COLO829 (cell line): ENCODE measurements at regions not wholly inside any gene's neighbourhood (a gene's known extent, or its start where the extent isn't known, plus 50 kb on each side); places are given as distances from the start of the nearest gene placed in this dataset.

ENCODE experiments used
- DNase-seq: peaks from one replicate; pipeline ENCODE4 v3.0.0; 2012; ENCODE audit warnings: low spot score

GRCh38 chr20:19807946-19808330, 49.9 kb downstream of the RIN2 start:
- DNase-seq = no peak

DNA sequence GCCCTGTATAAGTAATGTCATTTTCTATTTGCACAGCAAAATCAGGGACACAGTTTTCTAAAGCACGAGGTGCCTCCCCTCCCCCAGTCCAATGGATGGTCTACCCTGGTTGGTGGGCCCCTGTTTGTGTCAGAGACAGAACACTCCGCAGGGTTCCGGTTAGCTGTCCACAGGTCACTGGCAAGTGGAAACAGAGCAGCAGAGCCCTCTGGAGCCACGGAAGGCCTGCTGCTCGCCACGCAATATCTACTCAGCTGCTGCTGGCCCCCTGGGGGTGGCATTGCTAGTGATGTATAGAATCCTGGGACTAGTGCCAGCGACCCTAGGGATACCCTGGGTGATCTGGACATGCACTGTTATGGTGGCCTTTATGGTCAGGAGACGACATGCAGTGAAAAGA, 50.4 kb downstream of the RIN2 start:
- no peak for DNase-seq

DNA sequence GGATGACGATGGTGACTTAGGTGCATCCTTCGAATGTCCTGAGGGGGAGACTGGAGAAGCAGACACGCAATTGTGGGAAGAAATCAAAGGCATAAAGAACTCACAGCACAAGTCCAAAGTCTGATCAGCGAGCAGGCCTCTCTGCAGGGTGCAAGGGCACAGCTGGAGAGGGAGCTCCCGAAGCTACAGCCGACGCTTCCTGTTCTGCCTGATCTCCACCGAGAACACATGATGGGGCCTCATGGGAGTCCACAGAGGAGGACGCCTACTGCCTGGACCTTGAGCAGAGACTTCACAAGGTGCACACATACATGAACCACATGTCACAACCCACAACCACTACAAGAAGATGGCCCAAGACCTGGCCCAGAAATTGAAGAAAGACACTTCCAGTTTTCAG, 51.4 kb downstream of the RIN2 start:
- DNase-seq = no peak

- no peak for DNase-seq
Observed at GRCh38 chr20:19811231-19811630, 53.2 kb downstream of the RIN2 start.

- no peak for DNase-seq
Observed at GRCh38 chr20:19812056-19812455, 54.0 kb downstream of the RIN2 start.

- DNase-seq = no peak
Observed at GRCh38 chr20:19812696-19813095, 54.6 kb downstream of the RIN2 start.

- no peak for DNase-seq
Observed at GRCh38 chr20:19813846-19814640, 56.0 kb downstream of the RIN2 start.

DNA sequence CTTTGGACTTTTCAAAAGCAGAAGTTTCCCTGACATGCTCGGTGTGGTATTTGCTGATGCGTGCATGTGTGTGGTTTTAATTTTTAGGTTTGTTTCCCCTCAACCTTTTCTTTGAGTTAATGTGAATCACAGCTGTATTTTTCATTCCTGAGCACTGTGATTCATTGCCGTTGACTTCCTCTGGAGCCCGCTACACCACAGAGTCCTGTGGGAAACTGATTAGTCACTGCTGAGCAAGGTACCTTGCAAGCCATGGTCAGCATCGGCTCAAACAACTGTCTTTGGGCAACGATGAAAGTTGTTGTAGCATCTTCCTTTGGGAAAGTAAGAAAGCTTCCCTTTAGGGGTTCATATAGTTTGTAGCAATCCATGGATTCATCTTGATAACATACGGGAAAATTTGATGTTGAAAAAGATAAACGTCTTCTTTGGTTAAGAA, 57.5 kb downstream of the RIN2 start:
- peak; percentile 85 for DNase-seq

GRCh38 chr20:19816386-19816785, 58.3 kb downstream of the RIN2 start:
- no peak for DNase-seq

GRCh38 chr20:19817017-19817416, 59.0 kb downstream of the RIN2 start:
- no peak for DNase-seq

GRCh38 chr20:19819149-19819548, 61.1 kb downstream of the RIN2 start:
- no peak for DNase-seq

DNA sequence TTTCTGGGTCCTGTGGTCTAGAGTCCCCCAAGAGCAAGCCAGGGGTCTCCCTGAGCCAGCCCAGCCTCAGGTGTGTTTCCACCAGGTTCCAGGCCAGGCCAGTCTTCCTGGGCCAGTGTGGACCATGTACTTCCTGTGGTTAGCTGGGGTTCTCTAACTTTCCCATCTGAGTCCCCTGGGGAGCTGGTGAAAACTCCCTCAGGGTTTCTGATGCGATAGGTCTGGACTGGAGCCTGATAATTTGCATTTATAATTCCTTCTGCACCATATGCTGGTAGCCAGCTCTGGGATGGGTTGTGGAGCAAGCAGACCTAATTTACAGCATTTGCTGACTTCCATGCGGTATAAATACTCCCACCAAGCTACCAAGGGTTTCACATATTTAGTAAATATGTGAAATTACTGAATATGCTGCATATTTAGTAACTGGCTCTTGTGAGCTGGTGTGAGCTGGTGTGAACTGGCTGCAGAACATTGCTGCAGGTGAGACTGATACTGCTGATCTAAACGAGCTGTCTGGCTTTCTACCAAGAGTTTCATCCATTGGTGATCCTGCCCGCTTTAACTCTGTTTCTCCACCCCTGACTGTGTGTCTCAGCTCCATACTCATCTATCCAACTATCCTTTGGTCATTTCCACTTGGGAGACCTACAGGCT, 62.6 kb downstream of the RIN2 start:
- DNase-seq = no peak

- no peak for DNase-seq
Observed at GRCh38 chr20:19821606-19822005, 63.5 kb downstream of the RIN2 start.

DNA sequence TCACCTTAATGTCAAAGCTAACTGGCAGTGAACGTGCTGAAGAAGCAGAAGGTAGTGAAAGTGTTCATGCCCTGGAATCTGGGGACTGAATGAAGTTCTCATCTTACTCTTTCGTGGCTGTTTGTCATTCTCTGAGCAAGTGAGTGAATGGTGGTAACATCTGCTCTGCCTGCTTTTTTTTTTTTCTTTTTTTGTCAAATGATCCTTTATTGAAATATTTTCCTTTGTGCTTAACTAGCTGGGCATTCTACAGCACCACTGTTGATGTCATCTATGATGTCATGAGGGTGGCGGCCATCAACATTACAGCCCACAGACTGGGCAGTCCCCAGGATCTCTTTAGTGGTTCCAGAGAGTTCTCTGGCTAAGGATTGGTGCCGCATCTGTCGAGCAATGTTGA, 65.2 kb downstream of the RIN2 start:
- no peak for DNase-seq

DNA sequence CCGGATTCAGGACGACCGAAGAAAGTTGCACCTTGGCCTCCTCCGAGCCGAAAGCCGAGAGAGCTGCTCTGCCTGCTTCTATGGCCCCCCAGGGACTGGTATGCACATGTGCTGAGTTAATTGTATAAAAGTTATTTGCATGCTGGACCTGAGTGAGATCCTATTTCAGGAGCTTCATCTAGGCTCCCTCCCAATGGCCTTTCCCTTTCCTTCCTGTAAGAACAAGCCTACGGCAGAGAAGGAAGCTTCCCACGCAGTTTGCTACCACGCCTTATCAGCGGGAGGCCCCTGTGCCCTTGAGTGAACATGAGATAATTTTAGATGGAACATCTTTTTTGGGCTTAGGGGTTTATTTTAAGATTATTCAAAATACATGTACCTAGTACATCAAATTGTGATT, 65.9 kb downstream of the RIN2 start:
- DNase-seq = no peak

DNA sequence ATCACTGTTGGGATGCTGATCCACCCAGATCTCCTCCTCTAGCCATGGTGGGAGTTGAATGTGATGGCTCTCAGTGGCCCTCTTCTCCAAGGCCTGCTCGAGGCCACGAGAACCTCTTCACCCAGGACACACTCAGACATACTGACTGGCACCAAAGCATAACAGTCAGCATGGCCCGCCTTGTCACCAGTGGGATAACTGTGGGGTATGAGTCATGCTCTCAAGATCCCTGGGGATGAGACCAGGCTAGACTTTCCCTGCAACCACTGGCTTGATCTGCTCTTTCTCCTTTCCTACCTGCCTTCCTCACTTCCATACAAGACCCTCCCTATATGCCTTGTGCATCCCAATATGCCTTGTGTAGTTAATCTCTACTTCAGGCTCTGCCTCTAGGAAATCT, 66.8 kb downstream of the RIN2 start:
- DNase-seq = no peak

- DNase-seq = no peak
Observed at GRCh38 chr20:19826179-19826914, 68.3 kb downstream of the RIN2 start.

- DNase-seq = no peak
Observed at GRCh38 chr20:19827818-19828217, 69.8 kb downstream of the RIN2 start.

DNA sequence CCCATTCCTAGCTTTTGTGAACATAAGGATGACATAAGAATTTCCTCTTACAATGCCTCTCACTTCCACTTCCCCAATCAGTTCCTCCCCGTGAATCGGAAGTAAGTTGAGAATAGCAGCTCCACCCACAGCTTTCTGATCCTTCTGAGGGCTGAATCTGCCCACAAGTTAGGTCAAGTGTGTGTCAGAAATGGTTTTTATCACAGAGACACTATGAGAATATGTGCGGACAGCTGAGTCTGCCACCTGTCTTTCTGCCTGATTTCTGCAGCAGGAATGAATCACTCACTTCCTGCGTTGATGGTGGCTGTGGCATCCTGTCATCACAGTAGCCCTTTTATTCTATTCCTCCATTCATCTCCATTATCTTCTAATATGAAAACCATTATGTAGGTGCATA, 70.2 kb downstream of the RIN2 start:
- DNase-seq = peak; percentile 96

GRCh38 chr20:19830211-19830785, 72.2 kb downstream of the RIN2 start:
- DNase-seq = no peak

DNA sequence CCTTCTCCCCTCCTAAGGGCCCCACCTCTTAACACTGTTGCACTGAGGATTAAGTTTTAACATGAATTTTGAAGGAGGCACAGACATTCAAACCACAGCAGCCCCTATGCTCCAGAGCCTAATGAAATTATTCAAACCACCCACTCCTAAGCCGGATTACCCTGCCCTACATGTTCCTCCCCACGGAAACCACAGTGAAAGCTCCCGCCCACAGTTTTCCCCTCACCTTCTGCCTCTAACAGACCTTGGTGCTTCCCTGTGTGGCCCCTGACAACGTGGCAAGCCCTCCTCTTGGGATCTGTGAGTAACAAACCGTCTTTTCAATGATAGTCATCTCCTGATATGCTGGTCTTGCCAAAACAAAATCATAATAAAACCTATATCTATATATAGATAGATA, 74.8 kb downstream of the RIN2 start:
- DNase-seq = no peak

DNA sequence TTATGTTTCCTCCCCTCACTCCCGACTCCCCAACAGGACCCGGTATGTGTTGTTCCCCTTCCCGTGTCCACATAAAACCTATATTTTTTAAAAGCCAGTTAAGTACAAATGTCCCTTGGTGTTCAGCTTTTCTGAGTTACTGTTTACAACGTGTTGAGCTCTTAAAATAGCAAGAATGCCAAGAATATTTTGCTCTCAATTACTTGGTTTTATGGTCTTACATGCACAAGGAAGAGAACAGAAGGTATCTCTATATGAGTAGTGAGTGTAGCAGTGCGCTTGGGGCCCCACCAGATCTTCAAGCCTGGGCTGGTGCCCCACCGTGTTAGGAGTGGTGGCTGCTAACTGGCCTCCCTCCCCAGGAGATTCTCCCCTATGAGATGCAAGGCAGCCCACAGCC, 75.3 kb downstream of the RIN2 start:
- DNase-seq = no peak

DNA sequence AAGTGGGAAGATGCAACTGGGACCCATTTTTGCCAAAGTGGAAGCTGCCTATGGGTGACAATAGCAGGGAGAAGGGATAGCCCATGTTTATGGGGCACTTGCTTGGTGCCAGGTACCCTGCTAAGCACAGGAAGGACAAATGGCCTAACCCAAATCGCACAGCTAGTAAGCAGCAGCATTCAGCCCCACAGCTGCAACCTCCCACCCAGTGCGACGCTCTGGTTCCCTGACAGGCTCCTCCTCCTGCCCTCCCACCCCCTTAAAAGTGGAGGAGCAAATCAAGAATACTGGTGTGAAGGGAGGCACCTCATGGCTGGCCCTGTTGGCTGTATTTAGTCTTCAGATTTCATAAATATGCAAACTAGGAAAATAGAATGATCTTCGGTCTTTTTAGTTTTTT, 76.2 kb downstream of the RIN2 start:
- DNase-seq = no peak
